Astrocyte (in vitro differentiated cells and primary cell): ENCODE measurements at regions not wholly inside any gene's neighbourhood (a gene's known extent, or its start where the extent isn't known, plus 50 kb on each side); places are given as distances from the start of the nearest gene placed in this dataset.

ENCODE experiments used
- CTCF ChIP-seq: IDR thresholded peaks from 2 replicates; pipeline ENCODE4 v1.5.1; 2011; ENCODE audit warnings: low read depth, mild to moderate bottlenecking, inconsistent platforms, low read length, moderate library complexity; ENCODE audit not compliant: insufficient read depth
- EZH2 ChIP-seq: IDR thresholded peaks from 2 replicates; pipeline ENCODE4 v1.6.1; 2012; ENCODE audit warnings: mild to moderate bottlenecking, low read length, inconsistent platforms; ENCODE audit not compliant: insufficient read depth

- peak; percentile 26 for TF ChIP-seq CTCF
- no peak for TF ChIP-seq EZH2
Observed at GRCh38 chr4:143025081-143025704, 159.5 kb upstream of the USP38 start.
